ENCODE measurements at regions not wholly inside any gene's neighbourhood (a gene's known extent, or its start where the extent isn't known, plus 50 kb on each side); places are given as distances from the start of the nearest gene placed in this dataset.

DNA sequence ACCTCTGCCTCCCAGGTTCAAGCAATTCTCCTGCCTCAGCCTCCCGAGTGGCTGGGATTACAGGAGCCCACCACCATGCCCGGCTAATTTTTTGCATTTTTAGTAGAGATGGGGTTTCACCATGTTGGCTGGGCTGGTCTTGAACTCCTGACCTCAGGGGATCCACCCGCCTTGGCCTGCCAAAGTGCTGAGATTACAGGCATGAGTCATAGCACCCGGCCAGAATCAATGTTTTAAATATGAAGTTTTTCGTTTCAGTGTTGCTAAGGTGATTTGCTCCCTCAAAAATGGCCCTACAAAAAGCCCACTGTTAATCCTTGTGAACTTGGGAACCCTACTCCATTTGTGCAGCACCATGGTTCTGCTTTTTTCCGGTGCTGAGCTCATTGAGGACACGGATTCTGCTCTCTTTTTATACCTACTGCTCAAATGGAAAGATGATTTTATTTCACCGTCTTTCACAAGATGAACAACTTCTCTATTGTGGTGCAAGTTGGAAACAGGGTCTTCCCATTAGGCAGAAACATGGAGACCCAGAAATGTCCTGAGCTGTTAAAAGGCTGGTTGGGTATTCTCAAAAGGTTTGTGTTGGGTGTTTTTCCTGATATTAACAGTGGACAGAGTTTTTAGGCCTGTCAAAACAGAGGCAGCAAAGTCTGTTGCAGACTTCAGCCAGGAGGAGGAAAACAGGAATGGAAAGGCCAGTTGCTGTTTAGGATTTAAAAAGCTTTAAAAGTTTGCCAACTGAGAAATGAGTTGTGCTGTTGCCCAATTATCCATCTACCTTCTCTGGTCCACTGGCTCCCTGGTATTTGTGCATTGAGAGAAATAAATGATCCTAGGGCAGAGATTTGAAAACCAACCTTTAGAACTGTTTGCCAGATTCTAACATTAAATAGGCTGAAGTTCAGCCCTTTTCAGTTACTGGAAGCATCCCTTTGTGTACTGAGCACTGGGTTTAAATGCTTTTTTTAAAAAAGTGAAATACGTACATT, 85.8 kb downstream of the ATP23 start:
- no peaks in the 10 kb centered on the region for H3K27me3 ChIP-seq (replicated peaks)
- TF ChIP-seq, protein P1, sequence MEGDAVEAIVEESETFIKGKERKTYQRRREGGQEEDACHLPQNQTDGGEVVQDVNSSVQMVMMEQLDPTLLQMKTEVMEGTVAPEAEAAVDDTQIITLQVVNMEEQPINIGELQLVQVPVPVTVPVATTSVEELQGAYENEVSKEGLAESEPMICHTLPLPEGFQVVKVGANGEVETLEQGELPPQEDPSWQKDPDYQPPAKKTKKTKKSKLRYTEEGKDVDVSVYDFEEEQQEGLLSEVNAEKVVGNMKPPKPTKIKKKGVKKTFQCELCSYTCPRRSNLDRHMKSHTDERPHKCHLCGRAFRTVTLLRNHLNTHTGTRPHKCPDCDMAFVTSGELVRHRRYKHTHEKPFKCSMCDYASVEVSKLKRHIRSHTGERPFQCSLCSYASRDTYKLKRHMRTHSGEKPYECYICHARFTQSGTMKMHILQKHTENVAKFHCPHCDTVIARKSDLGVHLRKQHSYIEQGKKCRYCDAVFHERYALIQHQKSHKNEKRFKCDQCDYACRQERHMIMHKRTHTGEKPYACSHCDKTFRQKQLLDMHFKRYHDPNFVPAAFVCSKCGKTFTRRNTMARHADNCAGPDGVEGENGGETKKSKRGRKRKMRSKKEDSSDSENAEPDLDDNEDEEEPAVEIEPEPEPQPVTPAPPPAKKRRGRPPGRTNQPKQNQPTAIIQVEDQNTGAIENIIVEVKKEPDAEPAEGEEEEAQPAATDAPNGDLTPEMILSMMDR (IDR thresholded peaks at IDR 0.05; ENCODE audit: low read depth, low read length, missing control alignments) = no peak
- no peaks in the 10 kb centered on the region for H3K36me3 ChIP-seq (replicated peaks)
- DNase-seq = peak; percentile 7
- in situ Hi-C loops (cut with HindIII; ENCODE audit: low pct_ligation_motif_present, low sequenced_read_pairs) = no loop called here
- H3K4me3 ChIP-seq (ENCODE audit: low read depth, low read length) = no peak overlapping the region
- H3K27ac ChIP-seq = no peak overlapping the region

DNA sequence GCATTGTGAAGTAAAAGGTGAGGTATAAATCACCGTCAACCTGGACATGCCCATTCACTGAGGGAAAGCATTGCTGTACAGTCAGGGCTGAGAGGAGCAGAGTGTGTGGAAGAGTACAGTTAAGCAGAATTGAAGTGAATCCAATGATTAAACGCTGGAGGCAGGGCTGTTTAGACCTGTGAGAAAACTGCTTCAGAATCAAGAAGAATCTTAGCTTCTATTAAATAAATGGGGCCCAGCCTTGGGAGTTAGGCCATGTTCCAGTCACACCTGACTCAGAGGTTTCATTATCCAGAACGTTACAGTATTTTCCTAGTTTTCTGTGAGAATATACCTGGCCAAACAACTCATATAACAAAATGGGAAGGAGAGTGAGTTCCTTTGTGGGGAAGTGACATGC, 86.9 kb downstream of the ATP23 start:
- no peaks in the 10 kb centered on the region for H3K27me3 ChIP-seq (replicated peaks)
- in situ Hi-C loops (cut with HindIII; ENCODE audit: low pct_ligation_motif_present, low sequenced_read_pairs) = no loop called here
- DNase-seq = no peak
- no peaks in the 10 kb centered on the region for H3K36me3 ChIP-seq (replicated peaks)
- TF ChIP-seq, protein P1 (IDR thresholded peaks at IDR 0.05; ENCODE audit: low read depth, low read length, missing control alignments) = no peak
- no peak overlapping the region for H3K4me3 ChIP-seq (ENCODE audit: low read depth, low read length)
- no peak overlapping the region for H3K27ac ChIP-seq

DNA sequence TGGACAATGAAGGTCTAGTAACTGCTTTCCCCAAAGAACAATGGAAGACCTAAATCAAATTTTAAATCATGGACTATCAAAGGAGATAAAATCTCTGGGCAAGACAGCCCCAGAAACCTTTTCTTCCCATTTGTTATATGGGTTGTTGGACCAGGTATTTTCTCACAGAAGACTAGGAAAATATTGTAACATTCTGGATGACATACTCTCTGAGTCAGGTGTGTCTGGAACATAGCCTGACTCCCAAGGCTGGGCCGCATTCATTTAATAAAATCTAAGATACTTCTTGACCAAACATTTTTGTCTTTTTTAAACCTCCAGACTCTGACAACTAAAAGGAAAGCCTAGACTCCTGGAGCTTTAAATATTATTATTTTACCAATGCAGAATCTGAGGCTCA, 87.9 kb downstream of the ATP23 start:
- Histone ChIP-seq H3K36me3 (replicated peaks) (no peaks in the 10 kb centered on the region), H3K4me3 (ENCODE audit: low read depth, low read length) (no peak overlapping the region), H3K27me3 (replicated peaks) (no peaks in the 10 kb centered on the region), H3K27ac (no peak overlapping the region)
- DNase-seq = no peak
- TF ChIP-seq, protein P1 (IDR thresholded peaks at IDR 0.05; ENCODE audit: low read depth, low read length, missing control alignments) = no peak
- in situ Hi-C loops (cut with HindIII; ENCODE audit: low pct_ligation_motif_present, low sequenced_read_pairs) = no loop called here

DNA sequence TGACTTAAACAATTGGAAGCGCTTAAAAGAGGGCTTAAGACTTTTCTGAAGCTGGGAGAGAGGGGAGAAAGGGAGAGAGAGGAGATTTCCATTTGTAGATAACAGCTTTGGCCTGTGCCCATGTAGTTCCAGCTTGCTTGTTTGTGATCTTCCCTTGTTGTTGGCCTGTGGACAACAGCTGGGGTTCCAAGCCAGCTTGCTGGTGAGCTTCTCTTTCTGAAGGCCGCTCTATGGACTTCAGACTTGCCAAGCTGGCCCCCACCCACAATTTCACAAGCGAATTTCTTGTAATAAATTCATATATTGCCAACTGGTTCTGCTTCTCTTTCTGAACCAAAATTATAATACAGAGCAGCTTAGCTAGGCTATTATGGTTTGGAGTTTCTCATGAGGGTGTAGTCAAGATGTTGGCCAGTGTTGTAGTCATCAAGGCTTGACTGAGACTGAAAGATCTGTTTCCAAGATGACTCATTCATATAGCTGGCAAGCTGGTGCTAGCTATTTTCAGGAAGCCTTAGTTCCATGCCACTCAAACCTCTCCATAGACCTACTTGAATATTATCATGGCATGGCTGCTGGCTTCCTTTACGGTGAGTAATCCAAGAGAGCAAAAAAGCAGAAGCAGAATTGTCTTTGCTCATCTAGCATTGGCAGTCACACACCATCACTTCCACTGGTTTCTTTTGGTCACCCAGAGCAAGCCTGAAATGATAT, 89.4 kb downstream of the ATP23 start:
- no peak overlapping the region for H3K27ac ChIP-seq
- TF ChIP-seq, protein P1 (IDR thresholded peaks at IDR 0.05; ENCODE audit: low read depth, low read length, missing control alignments) = no peak
- in situ Hi-C loops (cut with HindIII; ENCODE audit: low pct_ligation_motif_present, low sequenced_read_pairs) = no loop called here
- no peaks in the 10 kb centered on the region for H3K36me3 ChIP-seq (replicated peaks)
- no peak for DNase-seq
- H3K27me3 ChIP-seq (replicated peaks) = no peaks in the 10 kb centered on the region
- no peak overlapping the region for H3K4me3 ChIP-seq (ENCODE audit: low read depth, low read length)

DNA sequence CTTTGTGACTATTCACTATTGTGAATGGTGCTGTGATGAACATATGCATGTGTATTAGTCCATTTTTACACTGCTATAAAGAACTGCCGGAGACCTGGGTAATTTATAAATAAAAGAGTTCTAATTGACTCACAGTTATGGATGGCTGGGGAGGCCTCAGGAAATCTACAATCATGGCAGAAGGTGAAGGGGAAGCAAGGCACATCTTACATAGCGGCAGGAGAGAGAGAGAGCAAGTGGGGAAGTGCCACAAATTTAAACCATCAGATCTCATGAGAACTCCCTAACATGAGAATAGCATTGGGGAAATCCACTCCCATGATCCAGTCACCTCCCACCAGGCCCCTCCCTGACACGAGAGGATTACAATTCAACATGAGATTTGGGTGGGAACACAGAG, 90.8 kb downstream of the ATP23 start:
- no peak for DNase-seq
- Histone ChIP-seq H3K27ac (no peak overlapping the region), H3K4me3 (ENCODE audit: low read depth, low read length) (no peak overlapping the region), H3K36me3 (replicated peaks) (no peaks in the 10 kb centered on the region), H3K27me3 (replicated peaks) (no peaks in the 10 kb centered on the region)
- in situ Hi-C loops (cut with HindIII; ENCODE audit: low pct_ligation_motif_present, low sequenced_read_pairs) = no loop called here
- TF ChIP-seq, protein P1 (IDR thresholded peaks at IDR 0.05; ENCODE audit: low read depth, low read length, missing control alignments) = no peak
